HG03064 (cell line): ENCODE measurements at regions not wholly inside any gene's neighbourhood (a gene's known extent, or its start where the extent isn't known, plus 50 kb on each side); places are given as distances from the start of the nearest gene placed in this dataset.

Experiments used
- ATAC-seq: cut with Tn5 transposase; IDR thresholded peaks from one replicate; pipeline ENCODE4 v1.9.1; 2021; ENCODE audit warnings: low read depth; ENCODE audit not compliant: unreplicated experiment

DNA sequence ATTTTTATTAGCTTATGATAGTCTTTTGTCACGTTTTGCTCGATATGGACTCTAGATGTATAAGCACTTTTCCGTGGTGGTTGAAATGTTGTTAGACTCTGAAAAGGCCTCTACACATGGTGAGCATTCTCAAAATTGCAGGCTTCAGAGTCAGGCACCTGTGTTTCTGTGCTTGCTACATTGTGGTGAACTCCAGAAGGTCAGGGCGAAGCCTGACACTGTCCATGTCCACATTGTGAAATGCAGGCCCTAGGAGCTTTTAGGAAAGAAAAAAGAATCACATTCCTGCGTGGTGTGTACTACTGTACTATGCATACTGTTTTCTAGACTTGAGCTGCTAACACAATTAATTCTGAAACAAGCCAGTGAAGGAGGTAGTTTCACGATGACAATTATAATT, 86.3 kb downstream of the HS3ST1 start:
- ATAC-seq, result no peak

DNA sequence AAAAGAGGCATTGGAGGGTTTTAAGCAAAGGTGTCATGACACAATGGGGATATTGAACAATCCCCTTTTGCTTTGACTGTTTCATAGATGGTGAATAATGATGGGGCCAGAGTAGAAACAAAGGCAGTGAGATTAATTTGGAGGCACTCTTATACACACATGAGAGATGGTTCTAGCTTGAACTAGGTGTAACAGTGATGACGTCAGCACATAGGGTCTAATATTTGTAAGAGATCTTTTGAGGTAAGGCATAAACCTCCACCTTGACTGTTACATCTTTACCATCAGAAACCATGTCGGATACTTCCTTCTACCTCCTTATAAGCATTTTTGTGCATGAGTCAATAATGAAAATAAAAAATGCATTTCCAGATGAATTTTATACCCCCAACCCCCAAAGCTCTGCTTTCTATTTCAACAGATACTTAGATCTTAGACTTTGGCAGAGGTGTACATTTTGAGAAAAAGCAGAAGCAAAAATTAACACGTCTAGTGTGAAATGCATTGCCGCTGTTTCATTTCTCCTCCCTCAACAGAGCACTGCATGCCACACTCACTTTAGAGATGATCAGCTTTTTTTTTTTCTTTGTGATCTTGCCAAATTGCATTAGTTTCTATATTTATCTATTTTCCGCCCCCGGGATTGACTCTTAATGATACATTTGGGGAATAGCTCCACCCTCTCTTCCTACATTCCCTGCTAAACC, 87.2 kb downstream of the HS3ST1 start:
- ATAC-seq, result peak; percentile 64

DNA sequence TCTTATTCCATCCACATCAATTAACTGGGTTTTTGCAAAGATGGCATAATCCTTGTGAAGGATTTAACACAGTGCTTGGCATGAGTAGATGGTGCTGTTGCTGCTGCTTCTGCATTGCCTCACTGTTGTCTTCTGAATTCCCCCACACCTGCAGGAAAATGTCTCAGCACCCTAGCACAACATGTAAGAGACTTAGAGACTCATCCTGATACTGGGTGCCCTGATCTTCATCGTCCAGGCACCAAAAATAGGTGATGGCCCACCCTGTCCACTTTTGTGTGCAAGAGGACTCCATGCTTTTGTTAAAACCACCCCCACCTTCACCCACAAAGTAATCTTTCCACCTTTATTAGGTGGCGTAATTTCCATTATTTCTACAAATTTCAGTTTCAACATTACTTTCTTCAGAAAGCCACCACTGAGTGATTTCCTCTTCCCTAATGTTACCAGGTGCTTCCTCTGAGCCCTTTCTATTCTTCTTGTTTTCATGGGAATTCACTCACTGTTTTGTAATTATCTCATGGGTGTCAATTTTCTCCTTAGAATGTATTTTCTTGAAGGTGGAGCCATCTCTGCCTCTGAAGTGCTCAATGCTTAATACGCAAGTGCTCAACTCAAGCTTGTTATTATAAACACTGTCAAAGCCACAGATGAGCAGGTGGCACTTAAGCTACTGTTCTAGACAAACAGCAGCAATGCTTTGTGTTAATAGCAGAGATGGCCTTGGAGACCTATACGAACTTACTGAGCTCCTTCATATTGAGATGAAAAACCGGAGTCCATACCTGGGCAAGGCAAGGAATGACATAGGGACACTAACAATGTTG, 89.5 kb downstream of the HS3ST1 start:
- no peak for ATAC-seq

DNA sequence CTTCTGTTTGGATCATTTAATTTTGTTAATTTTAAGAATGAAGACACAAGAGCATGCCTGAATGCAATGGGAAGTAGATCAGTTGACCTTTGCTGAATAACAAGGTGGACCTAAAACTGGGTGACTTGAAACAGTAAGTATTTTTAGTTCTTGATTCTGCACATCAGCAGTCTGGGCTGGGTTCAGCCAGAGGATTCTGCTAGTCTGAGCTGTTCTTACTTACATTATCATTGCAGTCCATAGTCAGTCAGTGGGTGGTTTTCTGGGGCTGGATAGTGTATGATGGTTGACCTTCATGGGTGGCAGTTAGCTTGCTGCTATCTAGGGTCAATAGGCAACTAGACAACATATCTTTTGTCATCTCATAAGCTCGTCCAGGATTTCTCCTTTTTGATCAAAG, 91.4 kb downstream of the HS3ST1 start:
- ATAC-seq, result no peak

DNA sequence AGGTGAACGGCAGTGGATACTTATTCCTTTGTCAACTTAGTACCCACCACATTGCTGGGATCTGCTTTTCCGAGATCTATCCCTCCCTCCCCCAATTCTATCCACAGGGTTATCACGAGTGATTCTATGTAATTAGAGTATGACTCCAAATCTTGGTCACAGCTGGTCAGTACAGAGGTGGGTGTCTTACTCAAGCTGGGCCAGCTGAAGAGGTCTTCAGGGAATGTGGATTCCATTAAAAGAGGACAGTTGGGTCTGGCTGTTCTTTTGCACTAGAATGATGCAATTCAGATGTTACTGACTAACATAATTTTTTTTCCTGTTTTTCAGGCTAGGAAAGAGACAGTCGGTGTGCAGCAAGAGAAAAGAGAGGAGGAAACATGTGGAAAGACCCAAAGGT, 92.3 kb downstream of the HS3ST1 start:
- no peak for ATAC-seq

DNA sequence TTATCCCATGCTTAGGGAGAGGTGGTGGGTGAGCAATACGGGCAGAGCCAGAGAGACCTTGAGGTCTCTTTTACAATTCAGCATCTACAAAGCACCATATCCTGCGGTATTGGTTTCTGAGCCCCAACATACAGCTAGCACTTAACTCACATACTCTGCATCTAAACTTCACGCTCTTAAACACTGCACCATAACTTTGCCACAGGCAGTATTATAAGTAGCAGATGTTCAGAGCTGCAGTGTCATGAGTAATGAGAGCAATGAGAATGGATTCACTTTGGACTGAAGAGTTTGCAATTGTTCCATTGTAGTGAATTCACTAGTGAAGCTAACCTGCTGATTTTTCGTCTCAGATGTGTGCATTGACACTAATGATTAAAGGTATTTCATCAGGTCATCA, 93.8 kb downstream of the HS3ST1 start:
- ATAC-seq, result no peak

DNA sequence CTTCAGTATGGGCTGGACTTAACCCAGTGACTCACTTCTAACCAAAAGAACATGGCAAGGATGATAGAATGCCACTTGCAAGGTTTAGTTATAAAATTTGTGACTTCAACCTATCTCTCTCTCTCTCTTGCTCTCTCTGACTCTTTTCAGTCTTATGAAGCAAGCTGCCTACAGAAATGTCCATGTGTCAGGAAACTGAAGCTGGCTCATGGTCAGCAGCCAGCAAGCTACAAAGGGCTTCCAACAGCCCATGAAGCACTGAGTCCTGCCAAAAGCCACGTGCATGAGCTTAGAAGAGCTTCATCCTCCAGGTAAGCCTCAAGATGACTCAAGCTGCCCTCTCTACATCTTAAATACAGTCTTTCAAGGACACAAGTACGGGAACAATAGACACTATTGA, 100.3 kb downstream of the HS3ST1 start:
- ATAC-seq, result no peak

DNA sequence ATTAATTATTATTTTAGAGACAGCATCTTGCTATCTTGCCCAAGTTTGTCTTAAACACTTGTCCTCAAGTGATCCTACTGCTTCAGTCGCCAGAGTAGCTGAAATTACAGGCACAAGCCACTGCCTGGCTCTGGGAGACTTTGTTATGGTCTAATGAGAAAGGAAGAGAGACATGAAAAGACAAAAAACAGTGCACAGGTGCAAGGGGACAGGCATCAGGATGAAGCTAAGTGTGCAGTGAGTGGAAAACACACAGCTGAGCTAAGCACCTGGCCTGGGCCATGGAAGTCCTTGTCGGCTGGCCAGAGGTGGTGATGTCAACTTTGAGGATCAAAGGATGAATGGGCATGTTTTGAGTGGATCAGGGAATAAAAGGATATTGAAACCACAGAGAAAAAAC, 102.7 kb downstream of the HS3ST1 start:
- ATAC-seq, result no peak

DNA sequence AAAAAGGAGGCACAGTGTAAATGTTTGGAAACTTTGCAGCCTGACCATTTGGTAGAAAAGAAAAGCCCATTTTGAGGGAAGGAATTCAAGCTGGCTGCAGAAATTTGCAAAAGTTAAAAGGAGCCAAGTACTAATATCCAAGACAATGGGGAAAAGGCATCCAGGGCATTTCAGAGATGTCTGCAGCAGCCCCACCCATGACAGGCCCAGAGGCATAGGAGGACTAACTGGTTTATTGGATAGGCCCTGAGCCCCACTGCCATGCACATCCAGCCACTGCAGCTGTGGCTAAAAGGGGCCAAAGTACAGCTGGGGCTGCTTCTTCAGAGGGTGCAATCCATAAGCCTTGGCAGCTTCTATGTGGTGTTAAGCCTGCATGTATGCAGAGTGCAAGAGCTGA, 104.9 kb downstream of the HS3ST1 start:
- ATAC-seq, result no peak

DNA sequence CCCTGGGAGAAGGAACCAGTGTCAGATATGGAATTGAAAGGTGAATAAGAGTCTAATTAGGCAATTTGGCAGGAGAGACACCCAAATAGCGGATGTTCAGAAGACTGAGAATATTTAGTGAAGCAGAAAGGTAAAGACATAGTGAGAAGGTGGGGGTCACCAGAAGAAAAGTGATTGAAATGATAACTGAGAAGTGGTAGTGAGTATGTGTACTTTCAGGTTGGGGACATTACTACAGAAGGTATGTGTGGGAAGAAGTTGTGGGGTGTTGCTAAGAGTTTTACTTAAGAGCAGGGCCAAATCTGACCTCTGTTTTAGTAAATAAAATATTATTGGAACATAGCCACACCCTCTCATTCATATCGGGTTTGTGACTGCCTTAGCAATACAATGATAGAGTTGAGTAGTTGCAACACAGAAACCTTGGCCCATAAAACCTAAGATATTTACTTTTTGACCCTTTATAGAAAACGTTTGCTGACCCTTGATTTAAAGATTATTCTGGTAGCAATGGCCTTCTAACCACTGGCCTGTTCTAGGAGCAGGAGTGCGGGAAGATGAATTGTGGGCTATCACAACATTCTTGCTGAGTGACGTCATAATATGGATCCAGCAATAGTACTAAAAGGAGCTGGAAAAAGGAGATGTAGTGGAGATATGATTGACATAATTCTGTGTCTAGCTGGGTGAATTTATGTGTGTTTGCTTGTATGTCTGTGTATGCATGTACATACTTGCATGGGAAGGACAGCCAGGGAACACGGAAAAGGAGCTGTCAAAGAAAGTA, 115.3 kb downstream of the HS3ST1 start:
- ATAC-seq, result no peak

DNA sequence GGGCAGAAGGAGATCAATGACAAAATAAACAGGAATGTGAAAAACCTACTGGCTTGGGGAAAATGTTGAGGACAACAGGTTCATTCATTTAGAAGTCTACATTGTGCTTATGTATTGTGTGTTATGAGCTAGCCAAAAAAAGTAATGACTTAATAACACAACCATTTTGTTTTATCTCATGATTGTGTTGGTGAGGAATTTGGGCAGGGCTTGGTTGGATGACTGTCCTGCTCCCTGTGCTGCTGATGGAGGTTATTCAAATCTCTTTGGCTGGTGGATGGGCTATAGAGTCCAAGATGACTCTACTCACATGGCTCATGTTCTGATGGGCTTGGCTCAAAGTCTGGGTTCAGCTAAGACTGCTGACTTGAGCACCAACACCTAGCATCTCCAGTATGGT, 116.3 kb downstream of the HS3ST1 start:
- no peak for ATAC-seq

DNA sequence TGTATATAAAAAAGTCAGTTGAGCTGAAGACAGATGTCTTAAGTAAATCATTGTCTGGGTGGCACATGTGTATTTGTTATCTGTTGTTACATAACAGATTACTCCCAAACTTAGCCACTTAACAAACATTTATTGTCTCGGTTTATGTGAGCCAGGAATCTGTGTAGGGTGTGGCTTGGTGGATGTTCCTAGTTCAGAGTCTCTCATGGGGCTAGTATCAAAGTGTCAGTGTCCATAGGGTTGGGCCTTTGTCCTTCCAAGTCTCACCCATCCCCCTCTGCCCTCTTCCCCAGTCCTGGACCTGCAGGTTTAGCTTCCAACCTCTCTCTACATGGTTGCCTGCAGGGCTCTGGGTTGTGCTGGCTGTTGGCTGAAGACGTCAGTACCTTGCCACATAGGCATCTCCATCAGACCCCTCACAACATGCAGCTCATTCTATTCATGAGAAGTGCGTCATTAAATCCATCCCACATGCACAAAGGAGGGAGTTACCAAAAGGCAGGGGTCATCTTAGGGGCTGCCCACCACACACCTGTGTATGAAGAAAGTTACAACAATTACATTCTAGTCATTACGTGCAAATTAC, 127.5 kb downstream of the HS3ST1 start:
- no peak for ATAC-seq

DNA sequence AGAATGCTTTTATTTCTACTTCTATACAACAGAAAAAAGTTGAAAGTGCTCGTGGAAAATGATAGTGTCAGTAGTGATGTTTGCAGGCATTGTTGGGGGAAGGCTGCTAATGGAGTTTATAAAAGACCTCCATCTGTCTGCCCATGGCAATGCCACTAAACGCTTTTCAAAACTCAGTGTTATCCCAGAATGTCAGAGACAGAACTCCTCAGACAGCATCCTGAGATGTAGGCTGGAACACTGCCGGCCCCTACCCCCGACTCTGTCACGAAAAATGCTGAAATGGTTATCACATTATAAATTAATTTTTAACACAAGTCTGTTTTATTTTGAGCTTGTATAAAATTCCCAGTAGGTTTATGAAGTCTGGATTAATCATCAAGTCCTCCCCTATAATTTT, 128.9 kb downstream of the HS3ST1 start:
- no peak for ATAC-seq

DNA sequence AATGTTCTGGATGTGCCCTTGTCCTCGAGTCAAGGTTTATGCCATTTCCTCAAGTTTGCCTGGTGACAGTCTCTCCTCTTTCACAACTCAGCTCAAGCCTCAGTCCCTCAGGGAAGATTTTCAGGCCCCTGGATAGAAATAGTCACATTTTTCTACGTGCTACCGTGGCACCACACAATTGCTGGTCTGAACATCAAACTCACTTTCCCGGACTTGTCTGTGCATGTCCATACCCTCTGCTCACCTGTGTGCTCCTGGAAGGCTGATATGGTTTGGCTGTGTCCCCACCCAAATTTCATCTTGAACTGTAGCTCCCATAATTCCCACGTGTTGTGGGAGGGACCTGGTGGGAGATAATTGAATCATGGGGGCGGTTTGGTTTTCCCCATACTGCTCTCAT, 129.7 kb downstream of the HS3ST1 start:
- ATAC-seq, result no peak

DNA sequence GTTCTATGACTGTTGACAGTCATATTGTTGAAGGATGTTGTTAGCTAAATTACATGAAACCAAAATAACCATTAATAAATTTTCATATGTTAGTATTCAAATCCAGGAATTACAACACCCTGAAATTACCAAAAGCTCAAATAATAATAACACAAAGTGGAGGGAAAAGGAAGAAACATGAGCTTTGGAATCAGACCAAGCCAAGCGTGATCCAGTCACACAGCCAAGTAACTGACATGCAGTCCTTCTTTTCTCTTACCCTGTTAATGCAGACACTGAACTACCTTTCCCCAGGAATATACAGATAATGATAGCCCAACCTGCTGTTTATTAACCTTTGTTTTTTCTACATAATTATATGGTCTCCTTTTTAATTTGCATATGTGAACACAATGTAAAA, 130.2 kb downstream of the HS3ST1 start:
- ATAC-seq, result no peak

DNA sequence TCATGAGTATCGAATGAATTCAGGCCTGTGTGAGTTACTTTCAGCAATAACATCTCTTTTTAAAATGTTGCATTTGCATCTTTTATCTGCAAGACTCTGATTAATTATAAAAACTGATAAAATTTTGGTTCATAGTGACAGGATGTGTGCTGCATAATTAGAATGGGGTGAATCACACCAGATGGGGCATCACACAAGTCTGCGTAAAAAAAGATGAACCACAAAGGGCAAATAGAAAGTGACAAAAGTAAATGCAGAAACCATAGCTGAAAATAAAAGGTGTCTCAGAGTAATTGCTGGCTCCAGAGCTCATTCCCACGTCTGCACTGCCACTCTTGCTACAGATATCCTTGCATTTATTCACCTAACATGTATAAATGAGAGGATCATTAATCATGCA, 131.1 kb downstream of the HS3ST1 start:
- ATAC-seq, result no peak

DNA sequence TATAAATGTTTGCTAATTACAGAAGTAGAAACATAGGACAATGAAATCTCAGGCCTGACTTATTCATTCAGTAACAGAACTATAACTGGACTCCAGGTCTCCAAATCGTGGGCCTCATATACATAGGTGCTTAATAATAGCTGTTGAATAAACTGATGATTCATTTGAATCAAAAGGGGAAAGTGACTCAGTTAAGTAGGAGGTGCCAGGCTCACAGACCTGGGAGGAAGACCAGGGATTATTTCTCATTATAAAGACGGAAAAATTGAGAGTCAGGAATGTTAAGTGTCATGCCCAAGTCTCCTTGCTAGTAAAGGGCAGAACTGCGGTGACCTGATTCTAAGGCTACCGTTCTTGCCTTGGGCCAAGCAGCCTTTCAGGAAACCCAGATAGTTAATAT, 131.5 kb downstream of the HS3ST1 start:
- ATAC-seq, result no peak

DNA sequence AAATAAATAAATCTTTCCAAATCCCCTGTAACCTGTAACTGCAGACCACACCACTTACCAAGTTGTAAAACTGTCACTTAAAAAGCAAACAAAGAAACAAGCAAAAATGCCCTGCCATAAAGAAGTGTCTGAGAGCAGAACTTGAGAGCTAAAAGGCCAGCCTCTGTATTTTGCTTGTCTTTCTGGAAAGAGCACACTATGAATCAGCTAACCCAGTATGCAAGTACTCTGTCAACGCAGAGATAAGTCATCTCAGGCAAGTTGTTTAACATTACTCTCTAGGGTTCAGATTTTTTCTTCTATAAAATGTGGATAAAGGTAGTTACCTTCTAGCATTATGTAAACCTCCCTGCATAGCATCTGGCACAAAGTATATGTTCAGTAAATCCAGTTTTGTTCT, 134.8 kb downstream of the HS3ST1 start:
- no peak for ATAC-seq

DNA sequence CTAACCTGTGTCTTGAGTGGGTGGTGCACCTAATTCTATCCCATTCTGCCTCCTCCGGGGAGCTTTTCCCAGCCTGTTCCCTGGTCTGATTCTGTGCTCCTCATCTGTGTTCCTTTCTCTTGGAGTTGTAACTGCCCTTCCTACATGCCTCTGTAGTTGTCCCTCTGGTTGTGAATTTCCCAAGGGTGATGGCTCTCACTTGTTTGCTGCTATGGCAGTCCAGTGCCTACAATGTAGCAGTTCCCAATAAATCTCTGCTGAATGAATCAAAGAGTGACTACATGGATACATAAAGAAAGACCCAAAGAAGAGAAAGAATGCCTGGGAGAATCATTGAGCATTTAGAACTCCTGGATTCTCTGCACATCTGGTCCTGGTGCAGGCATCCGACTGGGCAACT, 141.6 kb downstream of the HS3ST1 start:
- ATAC-seq, result no peak

DNA sequence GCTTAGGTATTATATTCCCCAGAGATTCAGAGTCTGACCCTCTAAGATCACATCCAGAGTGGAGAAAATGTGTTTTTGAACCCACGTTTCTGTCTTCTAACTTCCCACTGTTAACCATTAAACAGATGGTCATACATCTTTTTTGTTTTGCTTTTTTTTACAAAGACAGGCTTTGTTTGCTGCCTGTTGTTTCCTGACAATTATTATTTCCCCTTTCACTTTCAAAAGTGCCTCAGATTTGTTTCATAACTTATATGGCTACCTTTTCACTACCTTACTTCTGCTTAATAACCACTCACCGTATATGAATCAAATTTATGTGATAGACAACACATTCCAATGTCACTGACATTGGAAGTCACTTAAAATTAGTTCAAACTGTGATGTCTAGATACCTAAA, 142.2 kb downstream of the HS3ST1 start:
- no peak for ATAC-seq

DNA sequence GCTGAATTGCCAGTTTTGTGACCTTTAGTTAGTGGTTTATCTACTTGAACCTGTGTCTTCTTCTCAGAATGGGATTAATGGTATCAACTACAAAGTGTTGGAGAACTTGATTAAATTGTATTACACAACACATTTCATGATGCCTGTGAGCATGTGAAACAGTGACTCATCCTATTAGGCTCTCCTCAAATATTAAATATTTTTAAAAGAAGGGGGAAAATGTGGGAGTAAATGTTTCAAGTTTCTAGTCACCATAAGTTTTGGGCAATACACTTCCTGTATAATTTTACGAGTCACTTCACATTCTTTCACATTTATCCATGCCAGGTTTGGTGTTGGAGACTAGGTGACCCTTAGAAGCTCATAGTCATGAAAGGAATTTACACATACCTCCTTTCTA, 147.0 kb downstream of the HS3ST1 start:
- no peak for ATAC-seq
